Endothelial cell of umbilical vein (primary cell): ENCODE measurements at regions not wholly inside any gene's neighbourhood (a gene's known extent, or its start where the extent isn't known, plus 50 kb on each side); places are given as distances from the start of the nearest gene placed in this dataset.

ENCODE experiments used
- EZH2 ChIP-seq: IDR thresholded peaks from 2 replicates; pipeline ENCODE4 v1.6.1; 2012; ENCODE audit warnings: borderline replicate concordance, low read depth, mild to moderate bottlenecking, moderate library complexity, low read length, inconsistent platforms; ENCODE audit not compliant: severe bottlenecking
- FOS ChIP-seq: IDR thresholded peaks from 2 replicates; pipeline ENCODE4 v1.6.1; 2011; ENCODE audit warnings: mild to moderate bottlenecking, low read length, moderate library complexity, borderline replicate concordance; ENCODE audit not compliant: insufficient read depth
- GATA2 ChIP-seq: IDR thresholded peaks from 2 replicates; pipeline ENCODE4 v1.7.0; 2011; ENCODE audit warnings: low read depth, mild to moderate bottlenecking, moderate library complexity, mixed read lengths, low read length; ENCODE audit not compliant: insufficient read length, insufficient read depth
- JUN ChIP-seq: IDR thresholded peaks from 2 replicates; pipeline ENCODE4 v1.6.1; 2011; ENCODE audit warnings: borderline replicate concordance, low read depth; ENCODE audit not compliant: insufficient read length, insufficient read depth
- MAX ChIP-seq: IDR thresholded peaks from 2 replicates; pipeline ENCODE4 v1.6.1; 2011; ENCODE audit not compliant: insufficient read depth, insufficient read length
- MYC ChIP-seq: IDR thresholded peaks from one replicate; pipeline ENCODE4 v1.6.1; 2011; ENCODE audit warnings: mild to moderate bottlenecking, low read depth, low read length
- POLR2A ChIP-seq: IDR thresholded peaks from 2 replicates; pipeline ENCODE4 v1.6.1; 2012; ENCODE audit warnings: low read depth, mild to moderate bottlenecking, control low read depth, low read length
- POLR2AphosphoS5 ChIP-seq: IDR thresholded peaks from 2 replicates; pipeline ENCODE4 v1.6.1; 2012; ENCODE audit warnings: low read depth, mild to moderate bottlenecking, control low read depth, low read length, moderate library complexity; ENCODE audit not compliant: insufficient read depth
- TF ChIP-seq, protein P1 (sequence below), 2 donors: IDR thresholded peaks; 1 replicate in 1 of 2; 2 replicates in 1 of 2; pipeline ENCODE4 v1.5.1; 2011; ENCODE audit warnings: low read length in 2 of 2, mild to moderate bottlenecking in 2 of 2, moderate library complexity in 2 of 2, control low read depth in 1 of 2, inconsistent platforms in 1 of 2, low read depth in 1 of 2; ENCODE audit not compliant: insufficient read depth in 1 of 2; ENCODE audit errors: extremely low read depth in 1 of 2

DNA sequence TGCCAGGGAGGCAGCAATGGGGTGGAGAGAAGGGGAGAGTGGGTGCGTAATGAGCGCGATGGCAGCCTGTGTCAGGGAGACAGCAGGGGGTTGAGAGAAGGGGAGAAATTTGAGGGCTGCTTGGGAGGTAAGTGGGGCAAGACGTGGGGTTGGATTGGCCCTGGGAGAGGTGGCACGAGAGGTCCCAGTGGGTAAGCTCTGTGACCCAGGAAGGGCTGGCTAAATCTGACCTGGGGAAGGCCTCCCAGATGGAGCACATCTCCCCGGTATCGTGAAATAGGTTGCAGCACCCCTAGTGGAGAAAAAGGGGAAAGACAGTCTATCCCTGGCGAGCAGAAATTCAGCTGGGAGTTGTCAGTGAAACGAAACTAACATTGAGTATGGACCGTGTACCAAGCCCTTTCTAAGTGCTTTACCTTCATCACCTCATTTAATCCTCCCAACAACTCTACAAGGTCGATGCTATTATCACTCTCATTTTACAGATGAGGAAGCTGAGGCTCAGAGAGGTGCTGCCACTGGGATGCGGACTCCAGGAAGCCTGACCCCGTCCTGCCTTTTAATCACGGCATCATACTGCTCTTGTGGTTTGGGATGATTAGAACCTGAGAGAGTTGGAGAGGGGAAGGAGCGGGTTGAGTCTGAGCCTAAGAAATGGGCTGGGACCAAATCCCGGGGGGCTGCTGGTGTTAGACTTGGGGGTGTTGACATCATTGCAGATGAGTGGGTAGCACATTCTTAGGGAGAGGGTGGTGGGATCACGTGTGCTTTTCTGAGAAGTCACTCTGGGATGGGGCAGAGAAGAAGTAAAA, 56.6 kb upstream of the RPL11 start:
- TF ChIP-seq EZH2: no peak
- TF ChIP-seq, protein P1, sequence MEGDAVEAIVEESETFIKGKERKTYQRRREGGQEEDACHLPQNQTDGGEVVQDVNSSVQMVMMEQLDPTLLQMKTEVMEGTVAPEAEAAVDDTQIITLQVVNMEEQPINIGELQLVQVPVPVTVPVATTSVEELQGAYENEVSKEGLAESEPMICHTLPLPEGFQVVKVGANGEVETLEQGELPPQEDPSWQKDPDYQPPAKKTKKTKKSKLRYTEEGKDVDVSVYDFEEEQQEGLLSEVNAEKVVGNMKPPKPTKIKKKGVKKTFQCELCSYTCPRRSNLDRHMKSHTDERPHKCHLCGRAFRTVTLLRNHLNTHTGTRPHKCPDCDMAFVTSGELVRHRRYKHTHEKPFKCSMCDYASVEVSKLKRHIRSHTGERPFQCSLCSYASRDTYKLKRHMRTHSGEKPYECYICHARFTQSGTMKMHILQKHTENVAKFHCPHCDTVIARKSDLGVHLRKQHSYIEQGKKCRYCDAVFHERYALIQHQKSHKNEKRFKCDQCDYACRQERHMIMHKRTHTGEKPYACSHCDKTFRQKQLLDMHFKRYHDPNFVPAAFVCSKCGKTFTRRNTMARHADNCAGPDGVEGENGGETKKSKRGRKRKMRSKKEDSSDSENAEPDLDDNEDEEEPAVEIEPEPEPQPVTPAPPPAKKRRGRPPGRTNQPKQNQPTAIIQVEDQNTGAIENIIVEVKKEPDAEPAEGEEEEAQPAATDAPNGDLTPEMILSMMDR (IDR thresholded peaks at IDR 0.05; ENCODE audit: extremely low read depth in 1 of 2, insufficient read depth in 1 of 2, low read depth in 1 of 2, low read length in 2 of 2): peak; percentile 85 to 93
- TF ChIP-seq POLR2A: no peak
- TF ChIP-seq JUN: no peak
- TF ChIP-seq POLR2AphosphoS5: no peak
- no peak for TF ChIP-seq MAX
- no peak for TF ChIP-seq MYC
- TF ChIP-seq GATA2: no peak
- TF ChIP-seq FOS: no peak
